IPS-15b (cell line): ENCODE measurements at regions not wholly inside any gene's neighbourhood (a gene's known extent, or its start where the extent isn't known, plus 50 kb on each side); places are given as distances from the start of the nearest gene placed in this dataset.

Experiments used
- H3K27me3 ChIP-seq: one replicate; pipeline ENCODE4 v1.6.1; 2013; ENCODE audit warnings: low read length; ENCODE audit not compliant: control insufficient read depth, insufficient read depth
- H3K36me3 ChIP-seq: one replicate; pipeline ENCODE4 v1.6.1; 2013; ENCODE audit warnings: low read length; ENCODE audit not compliant: control insufficient read depth, insufficient read depth
- H3K4me1 ChIP-seq: one replicate; pipeline ENCODE4 v1.6.1; 2013; ENCODE audit warnings: mild to moderate bottlenecking, low read length; ENCODE audit not compliant: control insufficient read depth, insufficient read depth
- H3K4me3 ChIP-seq: one replicate; pipeline ENCODE4 v1.5.1; 2013; ENCODE audit warnings: low read depth, low read length
- H3K9ac ChIP-seq: one replicate; pipeline ENCODE4 v1.6.1; 2013; ENCODE audit warnings: low read depth, mild to moderate bottlenecking, low read length
- H3K9me3 ChIP-seq: one replicate; pipeline ENCODE4 v1.6.1; 2013; ENCODE audit warnings: mild to moderate bottlenecking, low read length; ENCODE audit not compliant: control insufficient read depth, insufficient read depth

DNA sequence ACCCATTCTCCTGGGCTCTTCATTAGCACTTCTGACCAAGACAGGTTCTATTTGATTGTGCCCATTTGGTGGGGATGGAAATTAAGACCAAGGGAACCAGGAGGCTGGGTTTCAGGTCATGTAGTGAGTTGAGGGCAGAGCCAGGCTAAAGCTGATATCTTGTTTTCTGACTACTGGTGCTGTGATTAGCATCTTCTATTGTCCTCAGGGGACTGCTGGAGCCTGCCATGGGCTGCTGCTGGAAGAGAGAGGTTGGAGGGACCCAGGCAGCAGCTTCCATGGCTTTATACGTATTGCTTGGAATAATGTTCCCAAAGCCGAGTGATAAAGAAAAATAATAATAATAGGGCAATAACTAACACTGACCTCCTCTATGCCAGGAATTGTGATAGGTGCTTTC, 211.4 kb upstream of the ROPN1 start:
- H3K4me3 ChIP-seq, result no peak overlapping the region
- peaks cover 3% of the 10 kb centered on the region for H3K27me3 ChIP-seq
- no peaks in the 10 kb centered on the region for H3K9me3 ChIP-seq
- no peaks in the 10 kb centered on the region for H3K4me1 ChIP-seq
- no peaks in the 10 kb centered on the region for H3K36me3 ChIP-seq
- no peak overlapping the region for H3K9ac ChIP-seq

DNA sequence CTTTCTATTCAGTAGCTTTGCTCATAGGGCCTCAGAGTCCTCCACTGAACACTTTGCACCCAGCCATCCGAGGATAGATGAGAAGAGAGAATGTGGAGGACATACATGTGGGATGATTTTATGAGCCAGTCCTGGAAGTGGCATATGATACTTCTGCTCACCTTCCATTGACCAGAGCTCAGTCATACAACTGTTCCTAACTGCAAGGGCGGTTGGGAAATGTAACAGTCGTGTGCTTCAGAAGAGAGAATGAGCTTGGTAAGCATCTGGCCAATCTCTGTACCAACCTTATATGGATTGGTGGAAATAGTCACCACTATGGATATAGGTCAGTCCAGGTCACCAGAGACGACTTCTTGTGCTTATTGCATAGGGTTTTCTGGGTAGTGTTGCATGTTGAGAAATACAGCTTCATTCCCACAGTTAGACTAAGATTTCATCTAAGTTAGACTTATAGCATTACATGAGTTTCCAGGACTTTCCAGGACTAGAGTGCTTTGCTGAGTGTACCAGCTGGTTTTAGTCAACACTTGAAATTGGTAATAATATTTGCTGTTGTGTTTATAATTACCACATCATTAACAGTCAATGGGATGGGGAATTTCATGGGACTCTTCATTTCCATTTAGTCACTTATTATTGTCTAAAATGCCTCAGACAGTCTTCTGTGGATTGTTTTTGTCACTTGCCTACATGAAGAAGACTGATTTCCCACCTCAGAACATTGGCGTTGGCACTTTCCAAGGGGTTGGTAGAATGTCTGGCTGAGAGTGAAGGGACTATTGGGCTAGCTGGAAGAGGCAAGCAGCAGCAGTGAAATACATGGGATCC, 214.5 kb upstream of the ROPN1 start:
- no peak overlapping the region for H3K4me3 ChIP-seq
- H3K4me1 ChIP-seq, result no peaks in the 10 kb centered on the region
- no peaks in the 10 kb centered on the region for H3K36me3 ChIP-seq
- H3K9ac ChIP-seq, result no peak overlapping the region
- H3K9me3 ChIP-seq, result no peaks in the 10 kb centered on the region
- peaks cover 3% of the 10 kb centered on the region for H3K27me3 ChIP-seq

DNA sequence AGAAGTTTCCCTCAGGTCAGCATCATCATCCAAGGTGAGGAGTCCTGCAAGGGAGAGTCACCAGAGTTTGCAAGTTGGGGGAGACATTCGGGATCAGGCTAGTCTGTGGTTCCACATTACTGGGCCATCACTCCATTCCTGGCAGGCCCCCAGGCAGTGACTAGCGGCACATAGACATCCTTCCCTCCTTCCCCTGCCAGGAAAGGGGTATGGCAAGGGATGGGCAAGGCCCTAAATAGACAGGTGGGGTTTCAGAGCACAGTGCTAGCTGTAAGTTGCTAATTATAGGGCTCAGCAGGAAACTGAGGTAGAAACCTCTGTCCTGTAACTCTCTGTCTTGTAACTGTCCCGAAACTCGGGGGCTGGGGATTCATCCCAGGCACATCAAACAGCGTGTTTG, 215.2 kb upstream of the ROPN1 start:
- H3K9me3 ChIP-seq, result no peaks in the 10 kb centered on the region
- no peaks in the 10 kb centered on the region for H3K36me3 ChIP-seq
- no peaks in the 10 kb centered on the region for H3K4me1 ChIP-seq
- H3K4me3 ChIP-seq, result no peak overlapping the region
- H3K9ac ChIP-seq, result no peak overlapping the region
- H3K27me3 ChIP-seq, result peaks cover 3% of the 10 kb centered on the region

DNA sequence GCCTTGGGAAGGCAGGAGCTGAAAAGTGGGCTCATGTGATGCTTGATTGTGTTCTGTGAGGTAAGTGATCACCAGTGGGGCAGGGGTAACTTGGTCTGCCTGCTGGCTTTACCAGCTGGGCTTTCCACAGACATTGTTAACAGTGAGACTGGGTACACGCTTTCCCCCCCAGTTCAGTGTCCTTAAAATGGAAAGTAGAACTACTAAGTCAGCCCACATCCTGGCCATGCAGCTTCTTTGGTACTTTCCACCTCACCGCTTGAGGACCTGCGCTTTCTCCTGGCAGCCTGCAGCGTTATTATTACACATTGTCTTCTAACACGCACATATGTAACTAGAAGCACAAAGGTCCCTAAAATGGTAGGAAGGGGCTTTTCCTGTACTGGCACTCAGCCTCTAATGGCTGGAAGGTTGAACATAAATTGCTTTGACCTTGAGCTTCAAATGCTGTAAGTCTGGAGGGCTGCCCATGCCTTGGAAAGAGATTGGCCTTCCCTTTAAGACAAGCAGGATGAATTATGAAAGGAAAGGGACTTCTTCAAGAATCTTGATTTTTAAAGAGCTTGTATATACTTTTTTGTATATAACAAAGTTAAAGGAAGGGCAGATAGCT, 216.1 kb upstream of the ROPN1 start:
- H3K4me1 ChIP-seq, result no peaks in the 10 kb centered on the region
- no peaks in the 10 kb centered on the region for H3K9me3 ChIP-seq
- H3K27me3 ChIP-seq, result peaks cover 3% of the 10 kb centered on the region
- H3K4me3 ChIP-seq, result no peak overlapping the region
- no peaks in the 10 kb centered on the region for H3K36me3 ChIP-seq
- H3K9ac ChIP-seq, result no peak overlapping the region

DNA sequence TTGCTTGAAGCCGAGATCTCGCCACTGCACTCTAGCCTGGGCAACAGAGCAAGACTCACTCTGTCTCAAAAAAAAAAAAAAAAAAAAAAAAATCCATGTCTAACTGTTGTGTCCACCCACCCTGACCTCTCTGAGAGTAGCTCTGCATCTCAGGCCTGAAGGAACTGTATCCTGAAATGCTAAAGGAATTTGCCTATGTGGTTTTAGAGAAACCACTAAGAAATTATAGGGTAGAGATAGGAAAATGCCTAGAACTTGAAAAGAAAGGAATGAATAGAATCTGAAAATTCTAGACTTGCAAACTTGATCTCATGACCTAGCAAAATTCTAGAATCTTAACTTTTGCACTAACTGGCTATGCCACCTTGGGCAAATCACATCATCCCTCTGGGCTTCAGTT, 217.5 kb upstream of the ROPN1 start:
- Histone ChIP-seq H3K9me3 (no peaks in the 10 kb centered on the region), H3K36me3 (no peaks in the 10 kb centered on the region), H3K27me3 (peaks cover 3% of the 10 kb centered on the region), H3K4me3 (no peak overlapping the region), H3K9ac (no peak overlapping the region), H3K4me1 (no peaks in the 10 kb centered on the region)

DNA sequence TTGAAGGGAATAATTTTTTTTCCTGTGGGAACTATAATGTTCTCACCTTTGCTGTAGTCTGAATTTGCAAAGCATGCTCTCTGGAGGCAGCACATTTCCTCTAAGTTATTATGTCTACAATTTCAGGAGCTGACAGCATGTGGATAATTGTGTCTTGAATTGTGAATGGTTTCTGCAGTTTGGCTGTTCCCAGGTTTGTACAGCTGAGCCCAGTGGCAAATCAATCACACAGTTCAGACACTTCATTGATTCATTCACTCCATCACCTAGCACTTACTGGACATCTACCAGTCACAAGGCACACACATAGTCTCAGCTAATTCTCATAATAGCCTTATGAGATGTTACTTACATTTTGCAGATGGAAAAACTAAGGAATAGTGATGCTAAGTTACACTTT, 219.0 kb upstream of the ROPN1 start:
- Histone ChIP-seq H3K4me3 (no peak overlapping the region), H3K9ac (no peak overlapping the region), H3K4me1 (no peaks in the 10 kb centered on the region), H3K36me3 (no peaks in the 10 kb centered on the region), H3K9me3 (no peaks in the 10 kb centered on the region), H3K27me3 (peaks cover 3% of the 10 kb centered on the region)

DNA sequence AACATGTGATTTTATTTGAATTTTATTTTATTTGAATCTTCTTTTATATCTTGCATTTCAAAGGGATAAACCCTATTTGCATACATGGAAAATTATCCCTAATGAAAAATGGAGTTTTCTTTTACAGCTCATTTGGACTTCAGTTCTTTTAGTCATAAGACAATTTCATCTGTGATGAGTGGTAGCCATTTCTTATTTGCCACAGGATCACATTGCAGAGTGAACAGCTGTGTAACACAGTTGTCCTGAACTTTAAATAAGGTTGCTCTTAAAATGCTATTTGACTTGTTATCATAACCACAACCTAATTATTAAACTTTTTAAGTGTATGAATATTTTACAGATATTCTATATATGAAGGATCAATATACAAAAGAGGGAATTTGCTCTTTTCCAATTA, 221.7 kb upstream of the ROPN1 start:
- Histone ChIP-seq H3K4me1 (no peaks in the 10 kb centered on the region), H3K27me3 (no peaks in the 10 kb centered on the region), H3K4me3 (no peak overlapping the region), H3K36me3 (no peaks in the 10 kb centered on the region), H3K9ac (no peak overlapping the region), H3K9me3 (no peaks in the 10 kb centered on the region)

DNA sequence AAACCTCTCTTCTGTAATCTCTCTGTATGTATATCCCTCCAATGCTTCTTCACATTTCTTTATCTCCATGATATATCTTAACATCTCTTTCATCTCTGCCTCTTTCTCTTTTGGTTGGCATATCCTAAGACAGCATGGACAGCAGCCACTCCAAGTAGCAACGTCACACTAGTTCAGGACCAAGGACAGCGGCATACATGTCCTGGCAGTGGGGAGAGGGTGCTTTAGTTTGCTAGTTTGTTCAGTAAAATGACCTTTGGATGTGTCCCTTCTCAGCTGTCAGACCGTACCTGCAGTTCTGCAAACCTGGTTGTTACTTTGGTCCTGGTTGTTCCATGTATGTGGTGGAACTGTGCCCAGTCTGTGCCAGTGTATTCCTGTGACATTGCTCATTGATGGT, 225.6 kb upstream of the ROPN1 start:
- Histone ChIP-seq H3K4me3 (no peak overlapping the region), H3K9ac (no peak overlapping the region), H3K27me3 (no peaks in the 10 kb centered on the region), H3K4me1 (no peaks in the 10 kb centered on the region), H3K9me3 (no peaks in the 10 kb centered on the region), H3K36me3 (no peaks in the 10 kb centered on the region)

DNA sequence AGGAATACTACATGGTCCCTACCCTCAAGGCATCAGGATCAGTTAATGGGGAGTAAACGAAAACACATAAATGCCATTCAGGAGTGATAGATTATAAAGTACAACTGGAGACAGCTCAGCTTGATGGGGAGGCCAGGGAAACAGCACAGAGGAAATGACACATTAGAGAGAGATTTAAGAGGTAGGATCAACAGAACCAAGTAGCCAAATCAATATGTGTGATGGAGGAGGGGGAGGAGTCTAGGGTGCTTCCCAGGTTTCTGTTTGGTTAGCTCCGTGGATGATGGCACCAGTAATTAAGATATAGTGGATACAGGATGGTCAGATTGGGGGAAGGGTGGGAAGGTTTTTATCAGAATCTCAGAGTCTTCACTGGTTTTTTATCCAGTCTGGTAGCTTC, 229.5 kb upstream of the ROPN1 start:
- H3K27me3 ChIP-seq, result no peaks in the 10 kb centered on the region
- H3K36me3 ChIP-seq, result no peaks in the 10 kb centered on the region
- no peak overlapping the region for H3K9ac ChIP-seq
- H3K9me3 ChIP-seq, result no peaks in the 10 kb centered on the region
- H3K4me3 ChIP-seq, result no peak overlapping the region
- no peaks in the 10 kb centered on the region for H3K4me1 ChIP-seq

DNA sequence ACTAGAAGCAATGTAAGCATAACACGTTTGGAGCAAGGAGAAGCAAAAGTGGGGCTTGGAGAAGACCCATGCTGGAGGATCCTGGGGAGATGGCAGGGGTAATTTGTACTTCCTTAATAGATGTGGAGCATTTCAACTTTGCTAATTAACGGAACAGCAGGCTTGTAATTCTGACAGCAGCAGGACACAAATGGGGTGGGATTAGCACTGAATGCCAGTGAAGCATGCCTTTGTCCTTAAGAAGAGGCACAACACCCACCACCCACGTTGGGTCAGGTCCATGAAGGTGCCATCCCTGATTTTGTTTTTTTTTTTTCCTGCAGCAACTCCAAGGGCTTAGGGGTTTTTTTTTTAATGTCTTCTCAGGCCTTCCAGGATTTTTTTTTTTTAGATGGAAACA, 231.9 kb upstream of the ROPN1 start:
- H3K36me3 ChIP-seq, result no peaks in the 10 kb centered on the region
- H3K9me3 ChIP-seq, result no peaks in the 10 kb centered on the region
- no peak overlapping the region for H3K4me3 ChIP-seq
- no peaks in the 10 kb centered on the region for H3K27me3 ChIP-seq
- H3K9ac ChIP-seq, result no peak overlapping the region
- no peaks in the 10 kb centered on the region for H3K4me1 ChIP-seq

DNA sequence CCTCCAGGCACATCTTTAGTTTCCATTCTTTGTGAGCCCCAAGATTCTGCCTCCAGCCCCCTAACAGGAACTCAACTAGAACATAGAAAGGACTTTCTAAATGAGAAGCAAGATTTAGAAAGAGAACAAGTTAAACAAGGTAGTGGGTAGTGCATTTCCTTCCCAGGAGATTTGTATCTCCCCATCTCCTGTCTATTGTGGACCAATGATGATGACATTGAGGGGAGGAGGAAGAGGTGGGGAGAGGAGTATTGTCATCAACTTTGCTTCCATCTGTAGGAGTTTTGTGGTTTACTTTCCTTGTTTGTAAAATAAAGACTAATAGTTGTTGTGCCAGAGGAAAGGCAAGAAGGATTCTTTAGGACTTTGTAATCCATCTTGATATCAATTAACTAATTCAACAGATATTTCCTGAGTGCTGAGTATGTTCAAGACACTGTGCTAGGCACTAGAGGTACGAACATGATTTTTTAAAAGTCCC, 235.3 kb upstream of the ROPN1 start:
- Histone ChIP-seq H3K27me3 (no peaks in the 10 kb centered on the region), H3K9ac (no peak overlapping the region)

DNA sequence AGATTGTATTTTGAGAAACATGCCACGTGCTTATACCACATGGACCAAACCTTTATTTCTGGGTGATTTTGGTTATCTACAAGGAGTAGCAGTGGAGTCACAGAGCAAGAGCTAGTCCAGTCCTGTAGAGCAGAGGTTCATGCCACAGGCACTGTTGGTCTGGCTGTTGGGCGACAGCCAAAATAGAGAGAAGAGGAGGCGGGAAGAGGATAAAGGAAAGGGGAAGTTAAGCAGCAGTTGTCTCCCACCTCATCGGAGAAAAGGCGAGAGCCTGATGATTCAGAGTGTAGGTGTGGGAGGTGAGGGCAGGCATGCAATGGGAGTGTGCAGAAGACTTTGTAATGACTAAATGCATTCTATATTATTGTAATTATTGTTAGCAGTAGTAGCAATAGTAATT, 237.5 kb upstream of the ROPN1 start:
- Histone ChIP-seq H3K27me3 (no peaks in the 10 kb centered on the region), H3K4me3 (no peak overlapping the region), H3K9ac (no peak overlapping the region), H3K9me3 (no peaks in the 10 kb centered on the region), H3K4me1 (no peaks in the 10 kb centered on the region), H3K36me3 (no peaks in the 10 kb centered on the region)

More for the DNA sequence above, 235.3 kb upstream of the ROPN1 start:
- no peaks in the 10 kb centered on the region for H3K9me3 ChIP-seq
- H3K4me1 ChIP-seq, result no peaks in the 10 kb centered on the region
- H3K4me3 ChIP-seq, result no peak overlapping the region
- H3K36me3 ChIP-seq, result no peaks in the 10 kb centered on the region
